ENCODE measurements at regions not wholly inside any gene's neighbourhood (a gene's known extent, or its start where the extent isn't known, plus 50 kb on each side); places are given as distances from the start of the nearest gene placed in this dataset.
A peak's percentile ranks its signal among the peaks of the same experiment; 100 is the strongest.
"Not testable (repeated sequence)": the region's sequence is repeated elsewhere in the genome, so short reads cannot be mapped to it uniquely, and the experiment has no call there.

- no peak for DNase-seq
Measured at GRCh38 chr21:25487046-25487594, 120.2 kb downstream of the MRPL39 start.

GRCh38 chr21:25485914-25486313 lies 121.4 kb downstream of the MRPL39 start:
- DNase-seq: no peak

- DNase-seq: no peak
Measured at GRCh38 chr21:25467896-25468295, 139.4 kb downstream of the MRPL39 start.

- not testable (repeated sequence) for DNase-seq
Measured at GRCh38 chr21:25467071-25467470, 140.2 kb downstream of the MRPL39 start.

GRCh38 chr21:25466470-25466869 lies 140.8 kb downstream of the MRPL39 start:
- no peak for DNase-seq

GRCh38 chr21:25465263-25465662 lies 142.0 kb downstream of the MRPL39 start:
- no peak for DNase-seq

- DNase-seq: no peak
Measured at GRCh38 chr21:25464275-25464674, 143.0 kb downstream of the MRPL39 start.

- DNase-seq: no peak
Measured at GRCh38 chr21:25462517-25462971, 144.7 kb downstream of the MRPL39 start.

- DNase-seq: no peak
Measured at GRCh38 chr21:25461725-25462124, 145.6 kb downstream of the MRPL39 start.

GRCh38 chr21:25459993-25460392 lies 147.3 kb downstream of the MRPL39 start:
- no peak for DNase-seq

GRCh38 chr21:25459365-25459764 lies 147.9 kb downstream of the MRPL39 start:
- DNase-seq: no peak

- DNase-seq: no peak
Measured at GRCh38 chr21:25458484-25458883, 148.8 kb downstream of the MRPL39 start.

- DNase-seq: no peak
Measured at GRCh38 chr21:25457946-25458345, 149.3 kb downstream of the MRPL39 start.

GRCh38 chr21:25457411-25457810 lies 149.9 kb downstream of the MRPL39 start:
- no peak for DNase-seq

- peak; percentile 37 for DNase-seq
Measured at GRCh38 chr21:25456672-25457071, 150.6 kb downstream of the MRPL39 start.

- DNase-seq: no peak
Measured at GRCh38 chr21:25453524-25453923, 153.8 kb downstream of the MRPL39 start.

- no peak for DNase-seq
Measured at GRCh38 chr21:25449950-25450349, 157.3 kb downstream of the MRPL39 start.

GRCh38 chr21:25441835-25442234 lies 165.4 kb downstream of the MRPL39 start:
- DNase-seq: no peak

GRCh38 chr21:25437465-25437864 lies 169.8 kb downstream of the MRPL39 start:
- DNase-seq: not testable (repeated sequence)

- DNase-seq: no peak
Measured at GRCh38 chr21:25428537-25428936, 178.7 kb downstream of the MRPL39 start.

GRCh38 chr21:25427828-25428227 lies 179.5 kb downstream of the MRPL39 start:
- DNase-seq: no peak

- no peak for DNase-seq
Measured at GRCh38 chr21:25426580-25426979, 180.7 kb downstream of the MRPL39 start.

- no peak for DNase-seq
Measured at GRCh38 chr21:25425156-25425555, 182.1 kb downstream of the MRPL39 start.

GRCh38 chr21:25424634-25425033 lies 182.6 kb downstream of the MRPL39 start:
- no peak for DNase-seq

- no peak for DNase-seq
Measured at GRCh38 chr21:25424048-25424447, 183.2 kb downstream of the MRPL39 start.

All from stimulated activated CD4-positive, alpha-beta T cell treated with anti-CD3 and anti-CD28 coated beads, Interleukin-12 subunit alpha, Interleukin-12 subunit beta, amount 100 ng/mL, for 4 hours (primary cell).